KMS-11 (cell line): ENCODE measurements at regions not wholly inside any gene's neighbourhood (a gene's known extent, or its start where the extent isn't known, plus 50 kb on each side); places are given as distances from the start of the nearest gene placed in this dataset.
"Not testable (repeated sequence)": the region's sequence is repeated elsewhere in the genome, so short reads cannot be mapped to it uniquely, and the experiment has no call there.

Experiments used
- H2AFZ ChIP-seq: fragments of 200-600 bp; sonication (generic); 2 replicates; pipeline ENCODE4 v1.6.1; 2016; ENCODE audit warnings: antibody characterized with exemption, mixed run types, low read depth
- H3K27ac ChIP-seq: fragments of 200-600 bp; sonication (generic); 2 replicates; pipeline ENCODE4 v1.6.1; 2016; ENCODE audit warnings: mild to moderate bottlenecking, mixed run types
- H3K27me3 ChIP-seq: fragments of 200-600 bp; sonication (generic); 2 replicates; pipeline ENCODE4 v1.6.1; 2017; ENCODE audit warnings: mild to moderate bottlenecking, low read depth, mixed run types, moderate library complexity; ENCODE audit not compliant: insufficient read depth
- H3K36me3 ChIP-seq: fragments of 200-600 bp; sonication (generic); 2 replicates; pipeline ENCODE4 v1.6.1; 2017; ENCODE audit warnings: mild to moderate bottlenecking, mixed run types; ENCODE audit not compliant: insufficient read depth
- H3K4me1 ChIP-seq: fragments of 200-600 bp; sonication (generic); 2 replicates; pipeline ENCODE4 v1.6.1; 2016; ENCODE audit warnings: mild to moderate bottlenecking, low read depth, mixed run types; ENCODE audit not compliant: poor library complexity, severe bottlenecking
- H3K4me2 ChIP-seq: fragments of 200-600 bp; sonication (generic); 2 replicates; pipeline ENCODE4 v1.7.0; 2016; ENCODE audit warnings: mild to moderate bottlenecking, mixed run types
- H3K4me3 ChIP-seq: fragments of 200-600 bp; sonication (generic); IDR thresholded peaks from 2 replicates; pipeline ENCODE4 v1.6.1; 2017; ENCODE audit warnings: low read depth, low read length, mixed read lengths; ENCODE audit not compliant: insufficient read depth
- H3K79me2 ChIP-seq: fragments of 200-600 bp; sonication (generic); 2 replicates; pipeline ENCODE4 v1.6.1; 2016; ENCODE audit warnings: low read depth, mixed run types; ENCODE audit not compliant: insufficient read depth
- H3K9ac ChIP-seq: fragments of 200-600 bp; sonication (generic); 2 replicates; pipeline ENCODE4 v1.6.1; 2016; ENCODE audit warnings: mild to moderate bottlenecking, mixed run types
- H4K20me1 ChIP-seq: fragments of 200-600 bp; sonication (generic); 2 replicates; pipeline ENCODE4 v1.6.1; 2016; ENCODE audit warnings: mild to moderate bottlenecking, mixed run types; ENCODE audit not compliant: insufficient read depth
- TF ChIP-seq, protein P1 (sequence below): fragments of 200-600 bp; sonication (generic); conservative IDR thresholded peaks from 2 replicates; pipeline ENCODE4 v1.6.1; 2017; ENCODE audit warnings: low read depth, mild to moderate bottlenecking, antibody characterized with exemption, low read length, moderate library complexity, mixed read lengths

DNA sequence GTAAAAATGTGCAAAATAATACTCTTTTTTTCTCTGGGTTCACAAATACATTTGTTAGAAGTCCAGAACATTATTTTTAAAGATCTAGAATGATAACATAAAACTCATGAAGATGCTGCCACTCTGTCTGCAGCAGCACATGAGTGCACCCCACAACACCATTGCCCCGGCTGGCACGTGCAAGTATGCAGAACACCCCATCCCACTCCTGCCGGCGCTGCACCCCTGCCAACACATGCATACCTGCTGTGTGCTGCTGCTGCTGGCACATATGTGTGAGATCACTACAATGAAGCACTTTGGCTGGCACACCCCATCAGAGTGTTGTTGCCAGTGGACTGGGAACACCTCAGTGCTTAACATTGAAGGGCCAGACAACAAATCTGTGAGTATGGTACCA lies 129.1 kb downstream of the CCT8L2 start:
- H3K36me3 ChIP-seq, H4K20me1 ChIP-seq, H3K4me3 ChIP-seq, H3K4me1 ChIP-seq, H3K4me2 ChIP-seq, H3K9ac ChIP-seq, H3K27me3 ChIP-seq, H3K27ac ChIP-seq, H3K79me2 ChIP-seq, H2AFZ ChIP-seq: not testable (repeated sequence)

DNA sequence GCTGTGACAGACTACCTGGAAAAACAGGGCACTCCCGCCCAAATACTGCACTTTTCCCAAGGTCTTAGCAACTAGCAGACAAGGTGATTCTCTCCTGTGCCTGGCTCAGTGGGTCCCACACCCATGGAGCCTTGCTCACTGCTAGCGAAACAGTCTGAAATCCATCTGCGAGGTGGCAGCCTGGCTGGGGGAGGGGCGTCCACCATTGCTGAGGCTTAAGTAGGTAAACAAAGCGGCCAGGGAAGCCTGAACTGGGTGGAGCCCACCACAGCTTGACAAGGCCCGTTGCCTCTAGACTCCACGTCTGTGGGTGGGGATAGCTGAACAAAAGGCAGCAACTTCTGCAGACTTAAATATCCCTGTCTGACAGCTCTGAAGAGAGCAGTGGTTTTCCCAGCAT lies 145.2 kb downstream of the CCT8L2 start:
- not testable (repeated sequence) for H3K79me2 ChIP-seq, H3K4me3 ChIP-seq, H3K27me3 ChIP-seq, H3K9ac ChIP-seq, H3K27ac ChIP-seq, H3K4me1 ChIP-seq, H2AFZ ChIP-seq, H3K4me2 ChIP-seq, H3K36me3 ChIP-seq, H4K20me1 ChIP-seq

- H3K36me3 ChIP-seq, H2AFZ ChIP-seq, H3K79me2 ChIP-seq, H4K20me1 ChIP-seq, H3K4me2 ChIP-seq, H3K27ac ChIP-seq, H3K4me3 ChIP-seq, H3K4me1 ChIP-seq, H3K9ac ChIP-seq, H3K27me3 ChIP-seq: not testable (repeated sequence)
These were observed 145.7 kb downstream of the CCT8L2 start for GRCh38 chr22:16446755-16447440.

GRCh38 chr22:16441014-16441413 lies 151.6 kb downstream of the CCT8L2 start:
- H3K4me1 ChIP-seq, H3K27me3 ChIP-seq, H3K79me2 ChIP-seq, H3K9ac ChIP-seq, H3K4me3 ChIP-seq, H3K4me2 ChIP-seq, H3K36me3 ChIP-seq, H3K27ac ChIP-seq, H4K20me1 ChIP-seq, H2AFZ ChIP-seq: not testable (repeated sequence)
- TF ChIP-seq, protein P1, sequence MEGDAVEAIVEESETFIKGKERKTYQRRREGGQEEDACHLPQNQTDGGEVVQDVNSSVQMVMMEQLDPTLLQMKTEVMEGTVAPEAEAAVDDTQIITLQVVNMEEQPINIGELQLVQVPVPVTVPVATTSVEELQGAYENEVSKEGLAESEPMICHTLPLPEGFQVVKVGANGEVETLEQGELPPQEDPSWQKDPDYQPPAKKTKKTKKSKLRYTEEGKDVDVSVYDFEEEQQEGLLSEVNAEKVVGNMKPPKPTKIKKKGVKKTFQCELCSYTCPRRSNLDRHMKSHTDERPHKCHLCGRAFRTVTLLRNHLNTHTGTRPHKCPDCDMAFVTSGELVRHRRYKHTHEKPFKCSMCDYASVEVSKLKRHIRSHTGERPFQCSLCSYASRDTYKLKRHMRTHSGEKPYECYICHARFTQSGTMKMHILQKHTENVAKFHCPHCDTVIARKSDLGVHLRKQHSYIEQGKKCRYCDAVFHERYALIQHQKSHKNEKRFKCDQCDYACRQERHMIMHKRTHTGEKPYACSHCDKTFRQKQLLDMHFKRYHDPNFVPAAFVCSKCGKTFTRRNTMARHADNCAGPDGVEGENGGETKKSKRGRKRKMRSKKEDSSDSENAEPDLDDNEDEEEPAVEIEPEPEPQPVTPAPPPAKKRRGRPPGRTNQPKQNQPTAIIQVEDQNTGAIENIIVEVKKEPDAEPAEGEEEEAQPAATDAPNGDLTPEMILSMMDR = peak; percentile 65; the same call in 1 of the 2 replicates

DNA sequence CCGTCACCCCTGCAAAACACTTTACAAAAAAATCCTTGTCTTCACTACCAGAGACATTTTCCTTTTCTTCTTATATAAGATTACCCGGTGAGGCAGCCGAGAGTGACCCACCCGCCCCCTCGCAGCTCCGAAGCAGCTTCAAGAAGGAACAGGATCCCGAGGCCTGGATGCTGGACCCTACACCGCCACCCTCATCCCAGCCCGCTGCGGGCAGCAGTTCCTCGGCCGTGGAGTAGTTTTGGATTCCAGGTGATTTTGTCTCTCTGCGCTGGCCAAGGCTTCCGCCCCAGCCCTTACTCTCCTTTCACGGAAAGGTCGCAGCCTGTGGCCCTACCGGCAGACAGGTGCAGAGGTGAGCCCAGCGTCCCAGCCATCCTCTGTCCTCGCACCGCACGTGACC lies 169.1 kb downstream of the CCT8L2 start:
- H3K4me3 ChIP-seq, H3K4me1 ChIP-seq, H2AFZ ChIP-seq, H3K27me3 ChIP-seq, H3K9ac ChIP-seq, H3K27ac ChIP-seq, H4K20me1 ChIP-seq, H3K4me2 ChIP-seq, H3K36me3 ChIP-seq, H3K79me2 ChIP-seq: not testable (repeated sequence)

DNA sequence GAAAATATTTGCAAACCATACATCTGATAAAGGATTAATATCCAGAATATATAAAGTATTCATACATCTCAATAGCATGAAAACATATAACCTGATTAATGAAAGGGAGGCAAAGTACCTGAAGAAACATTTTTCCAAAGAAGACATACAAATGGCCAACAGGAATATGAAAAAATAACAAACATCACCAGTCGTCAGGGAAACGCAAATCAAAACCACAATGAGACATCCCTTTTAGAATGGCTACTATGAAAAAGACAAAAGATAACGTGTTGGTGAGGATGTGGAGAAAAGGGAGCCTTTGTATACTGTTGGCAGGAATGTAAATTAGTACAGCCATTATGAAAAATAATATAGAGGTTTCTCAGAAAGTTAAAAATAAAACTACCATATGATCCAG lies 175.1 kb downstream of the CCT8L2 start:
- not testable (repeated sequence) for H3K79me2 ChIP-seq, H3K27me3 ChIP-seq, H3K36me3 ChIP-seq, H2AFZ ChIP-seq, H3K4me3 ChIP-seq, H3K4me1 ChIP-seq, H3K27ac ChIP-seq, H3K4me2 ChIP-seq, H3K9ac ChIP-seq, H4K20me1 ChIP-seq

DNA sequence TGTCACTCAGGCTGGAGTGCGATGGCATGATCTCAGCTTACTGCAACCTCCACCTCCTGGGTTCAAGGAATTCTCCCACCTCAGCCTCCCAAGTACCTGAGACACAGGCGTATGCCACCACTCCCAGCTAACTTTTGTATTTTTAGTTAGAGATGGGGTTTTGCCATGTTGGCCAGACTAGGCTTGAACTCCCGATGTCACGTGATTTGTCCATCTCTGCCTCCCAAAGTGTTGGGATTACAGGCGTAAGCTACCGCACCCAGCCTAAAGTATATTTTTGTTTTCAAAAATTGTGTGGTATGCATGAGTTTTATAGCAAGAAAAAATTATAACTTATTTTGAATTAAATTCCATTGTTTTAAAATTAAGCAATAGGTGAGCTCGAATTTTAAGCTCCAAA lies 188.0 kb downstream of the CCT8L2 start:
- H3K4me2 ChIP-seq, H3K36me3 ChIP-seq, H2AFZ ChIP-seq, H4K20me1 ChIP-seq, H3K9ac ChIP-seq, H3K4me3 ChIP-seq, H3K4me1 ChIP-seq, H3K27me3 ChIP-seq, H3K79me2 ChIP-seq, H3K27ac ChIP-seq: not testable (repeated sequence)

DNA sequence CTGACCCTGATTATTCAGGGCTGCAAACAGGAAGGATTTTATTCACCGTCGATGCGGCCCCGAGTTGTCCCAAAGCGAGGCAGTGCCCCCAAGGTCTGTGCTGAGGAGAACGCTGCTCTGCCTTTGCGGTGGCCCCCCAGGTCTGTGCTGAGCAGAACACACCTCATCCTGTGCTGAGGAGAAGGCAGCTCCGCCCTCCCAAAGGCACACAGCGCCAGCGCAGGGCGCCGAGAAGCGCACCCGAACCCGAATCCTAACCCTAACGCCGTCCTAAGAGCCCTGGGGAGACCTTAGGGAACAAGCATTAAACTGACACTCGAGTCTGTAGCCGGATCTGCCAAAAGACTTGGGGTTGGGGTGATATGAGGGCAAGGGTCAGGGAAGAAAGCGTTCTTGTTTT lies 188.9 kb downstream of the CCT8L2 start:
- not testable (repeated sequence) for H3K27ac ChIP-seq, H3K4me1 ChIP-seq, H3K4me2 ChIP-seq, H3K79me2 ChIP-seq, H3K27me3 ChIP-seq, H3K9ac ChIP-seq, H4K20me1 ChIP-seq, H3K4me3 ChIP-seq, H2AFZ ChIP-seq, H3K36me3 ChIP-seq

DNA sequence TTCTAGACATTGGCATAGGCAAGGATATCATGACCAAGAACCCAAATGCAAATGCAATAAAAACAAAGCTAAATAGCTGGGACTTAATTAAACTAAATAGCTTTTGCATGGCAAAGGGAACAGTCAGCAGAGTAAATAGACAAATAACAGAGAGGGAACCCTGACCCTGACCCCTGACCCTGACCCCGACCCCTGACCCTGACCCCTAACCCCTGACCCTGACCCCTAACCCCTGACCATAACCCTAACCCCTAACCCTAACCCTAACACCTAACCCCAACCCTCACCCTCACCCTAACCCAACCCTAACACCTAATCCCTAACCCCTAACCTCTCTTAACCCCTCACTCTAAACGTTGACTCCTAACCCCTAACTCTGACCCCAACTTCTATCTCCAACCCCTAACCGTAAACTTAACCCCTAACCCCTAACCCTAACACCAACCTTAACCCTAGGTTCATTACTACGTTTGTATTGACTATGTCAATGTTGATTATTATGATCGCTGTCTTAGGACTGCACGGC lies 189.7 kb downstream of the CCT8L2 start:
- not testable (repeated sequence) for H3K4me2 ChIP-seq, H4K20me1 ChIP-seq, H3K27me3 ChIP-seq, H3K79me2 ChIP-seq, H3K27ac ChIP-seq, H3K4me3 ChIP-seq, H3K9ac ChIP-seq, H3K36me3 ChIP-seq, H2AFZ ChIP-seq, H3K4me1 ChIP-seq

GRCh38 chr22:16393476-16393875 lies 199.1 kb downstream of the CCT8L2 start:
- H3K79me2 ChIP-seq, H3K27me3 ChIP-seq, H2AFZ ChIP-seq, H3K9ac ChIP-seq, H4K20me1 ChIP-seq, H3K36me3 ChIP-seq, H3K4me2 ChIP-seq, H3K27ac ChIP-seq, H3K4me1 ChIP-seq, H3K4me3 ChIP-seq: not testable (repeated sequence)
